ENCODE measurements at regions not wholly inside any gene's neighbourhood (a gene's known extent, or its start where the extent isn't known, plus 50 kb on each side); places are given as distances from the start of the nearest gene placed in this dataset.

DNA sequence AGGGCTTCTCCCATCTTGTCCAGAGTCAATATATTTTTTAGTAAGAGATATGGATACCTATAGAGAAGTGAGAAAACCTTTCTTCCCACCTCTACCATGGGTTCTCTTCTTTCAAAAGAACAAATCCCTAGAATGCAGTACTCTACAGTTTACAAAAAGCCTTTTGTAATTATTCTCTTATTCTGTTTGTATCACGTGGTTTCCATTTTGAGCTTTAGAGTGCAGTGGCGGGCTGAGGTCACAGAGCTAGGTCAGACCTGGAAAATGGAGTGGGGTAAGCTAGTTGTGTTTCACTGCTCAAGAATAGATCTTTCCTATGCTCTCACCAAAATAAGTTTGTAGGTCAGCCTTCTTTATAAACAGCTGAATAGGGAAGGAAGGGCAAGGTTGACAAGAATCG lies 85.3 kb upstream of the MAF start:
- FAIRE-seq (no peak), DNase-seq (ENCODE audit: insufficient read length, low spot score) (no peak)
- no peak for TF ChIP-seq POLR2A (IDR thresholded peaks at IDR 0.05; ENCODE audit: low read depth, low read length)
- TF ChIP-seq POU2F2 (IDR thresholded peaks at IDR 0.05; ENCODE audit: low read depth, low read length), result no peak
- no peak for TF ChIP-seq PAX5 (IDR thresholded peaks at IDR 0.05; ENCODE audit: insufficient read depth, low read length, severe bottlenecking)
- TF ChIP-seq TAF1 (IDR thresholded peaks at IDR 0.05; ENCODE audit: low read depth, low read length), result no peak

- FAIRE-seq (no peak), DNase-seq (ENCODE audit: insufficient read length, low spot score) (no peak)
- no peak for TF ChIP-seq POLR2A (IDR thresholded peaks at IDR 0.05; ENCODE audit: low read depth, low read length)
- TF ChIP-seq SPI1 (IDR thresholded peaks at IDR 0.05; ENCODE audit: low read depth, low read length), result no peak
- TF ChIP-seq POLR2AphosphoS5 (IDR thresholded peaks at IDR 0.05; ENCODE audit: low read depth, low read length), result no peak
- no peak for TF ChIP-seq TAF1 (IDR thresholded peaks at IDR 0.05; ENCODE audit: low read depth, low read length)
- TF ChIP-seq PAX5 (IDR thresholded peaks at IDR 0.05; ENCODE audit: insufficient read depth, low read length, severe bottlenecking), result no peak
- no peak for TF ChIP-seq POU2F2 (IDR thresholded peaks at IDR 0.05; ENCODE audit: low read depth, low read length)
Observed at GRCh38 chr16:79679334-79679733, 78.8 kb upstream of the MAF start.

- FAIRE-seq (no peak), DNase-seq (ENCODE audit: insufficient read length, low spot score) (no peak)
Observed at GRCh38 chr16:79677799-79678530, 77.4 kb upstream of the MAF start.

GRCh38 chr16:79673635-79674034 lies 73.1 kb upstream of the MAF start:
- no peak for FAIRE-seq
- TF ChIP-seq SPI1 (IDR thresholded peaks at IDR 0.05; ENCODE audit: low read depth, low read length) (no peak), POLR2AphosphoS5 (IDR thresholded peaks at IDR 0.05; ENCODE audit: low read depth, low read length) (no peak), POU2F2 (IDR thresholded peaks at IDR 0.05; ENCODE audit: low read depth, low read length) (no peak), POLR2A (IDR thresholded peaks at IDR 0.05; ENCODE audit: low read depth, low read length) (no peak), TAF1 (IDR thresholded peaks at IDR 0.05; ENCODE audit: low read depth, low read length) (no peak), PAX5 (IDR thresholded peaks at IDR 0.05; ENCODE audit: insufficient read depth, low read length, severe bottlenecking) (no peak)
- DNase-seq (ENCODE audit: insufficient read length, low spot score), result no peak

More at GRCh38 chr16:79677799-79678530, 77.4 kb upstream of the MAF start:
- TF ChIP-seq PAX5 (IDR thresholded peaks at IDR 0.05; ENCODE audit: insufficient read depth, low read length, severe bottlenecking) (no peak), TAF1 (IDR thresholded peaks at IDR 0.05; ENCODE audit: low read depth, low read length) (no peak), POLR2AphosphoS5 (IDR thresholded peaks at IDR 0.05; ENCODE audit: low read depth, low read length) (no peak)

- TF ChIP-seq PAX5 (IDR thresholded peaks at IDR 0.05; ENCODE audit: insufficient read depth, low read length, severe bottlenecking) (no peak), TAF1 (IDR thresholded peaks at IDR 0.05; ENCODE audit: low read depth, low read length) (no peak), POU2F2 (IDR thresholded peaks at IDR 0.05; ENCODE audit: low read depth, low read length) (no peak), SPI1 (IDR thresholded peaks at IDR 0.05; ENCODE audit: low read depth, low read length) (no peak), POLR2AphosphoS5 (IDR thresholded peaks at IDR 0.05; ENCODE audit: low read depth, low read length) (no peak), POLR2A (IDR thresholded peaks at IDR 0.05; ENCODE audit: low read depth, low read length) (no peak)
- no peak for FAIRE-seq
- DNase-seq (ENCODE audit: insufficient read length, low spot score), result no peak
Observed at GRCh38 chr16:79672524-79672923, 72.0 kb upstream of the MAF start.

- TF ChIP-seq PAX5 (IDR thresholded peaks at IDR 0.05; ENCODE audit: insufficient read depth, low read length, severe bottlenecking) (no peak), SPI1 (IDR thresholded peaks at IDR 0.05; ENCODE audit: low read depth, low read length) (no peak), POU2F2 (IDR thresholded peaks at IDR 0.05; ENCODE audit: low read depth, low read length) (no peak), TAF1 (IDR thresholded peaks at IDR 0.05; ENCODE audit: low read depth, low read length) (no peak)
- no peak for DNase-seq (ENCODE audit: insufficient read length, low spot score)
- FAIRE-seq, result no peak
Observed at GRCh38 chr16:79668502-79668901, 68.0 kb upstream of the MAF start.

- DNase-seq (ENCODE audit: insufficient read length, low spot score), result no peak
Observed at GRCh38 chr16:79665970-79666369, 65.4 kb upstream of the MAF start.

GRCh38 chr16:79664407-79664806 lies 63.9 kb upstream of the MAF start:
- TF ChIP-seq POLR2A (IDR thresholded peaks at IDR 0.05; ENCODE audit: low read depth, low read length) (no peak), POLR2AphosphoS5 (IDR thresholded peaks at IDR 0.05; ENCODE audit: low read depth, low read length) (no peak), SPI1 (IDR thresholded peaks at IDR 0.05; ENCODE audit: low read depth, low read length) (no peak), PAX5 (IDR thresholded peaks at IDR 0.05; ENCODE audit: insufficient read depth, low read length, severe bottlenecking) (no peak), TAF1 (IDR thresholded peaks at IDR 0.05; ENCODE audit: low read depth, low read length) (no peak), POU2F2 (IDR thresholded peaks at IDR 0.05; ENCODE audit: low read depth, low read length) (no peak)
- FAIRE-seq (no peak), DNase-seq (ENCODE audit: insufficient read length, low spot score) (no peak)

More at GRCh38 chr16:79665970-79666369, 65.4 kb upstream of the MAF start:
- TF ChIP-seq POU2F2 (IDR thresholded peaks at IDR 0.05; ENCODE audit: low read depth, low read length) (no peak), POLR2AphosphoS5 (IDR thresholded peaks at IDR 0.05; ENCODE audit: low read depth, low read length) (no peak), SPI1 (IDR thresholded peaks at IDR 0.05; ENCODE audit: low read depth, low read length) (no peak), PAX5 (IDR thresholded peaks at IDR 0.05; ENCODE audit: insufficient read depth, low read length, severe bottlenecking) (no peak), TAF1 (IDR thresholded peaks at IDR 0.05; ENCODE audit: low read depth, low read length) (no peak), POLR2A (IDR thresholded peaks at IDR 0.05; ENCODE audit: low read depth, low read length) (no peak)
- no peak for FAIRE-seq

- no peak for TF ChIP-seq POLR2AphosphoS5 (IDR thresholded peaks at IDR 0.05; ENCODE audit: low read depth, low read length)
- no peak for TF ChIP-seq POU2F2 (IDR thresholded peaks at IDR 0.05; ENCODE audit: low read depth, low read length)
- no peak for DNase-seq (ENCODE audit: insufficient read length, low spot score)
- no peak for FAIRE-seq
Observed at GRCh38 chr16:79662669-79663313, 62.3 kb upstream of the MAF start.

DNA sequence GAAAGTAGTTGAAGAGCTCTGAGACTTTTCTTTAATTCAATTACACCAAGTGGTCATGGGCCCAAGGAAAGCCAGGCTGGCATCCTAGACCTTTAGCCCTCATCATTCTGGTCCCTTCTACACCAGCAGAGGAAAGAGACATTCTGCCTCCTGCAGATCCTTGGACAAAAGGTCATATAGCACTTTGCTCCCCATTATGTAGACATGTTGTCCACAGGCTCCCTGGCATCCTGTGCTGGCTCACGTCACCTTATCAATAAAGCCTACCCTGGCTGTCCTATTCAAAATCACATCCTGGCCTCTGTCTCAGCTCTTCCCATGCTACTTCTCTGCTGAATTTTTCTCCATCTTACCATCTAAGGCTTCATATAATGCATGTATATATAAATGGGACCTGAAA lies 61.6 kb upstream of the MAF start:
- TF ChIP-seq POU2F2 (IDR thresholded peaks at IDR 0.05; ENCODE audit: low read depth, low read length) (no peak), TAF1 (IDR thresholded peaks at IDR 0.05; ENCODE audit: low read depth, low read length) (no peak), PAX5 (IDR thresholded peaks at IDR 0.05; ENCODE audit: insufficient read depth, low read length, severe bottlenecking) (no peak), POLR2AphosphoS5 (IDR thresholded peaks at IDR 0.05; ENCODE audit: low read depth, low read length) (no peak), POLR2A (IDR thresholded peaks at IDR 0.05; ENCODE audit: low read depth, low read length) (no peak), SPI1 (IDR thresholded peaks at IDR 0.05; ENCODE audit: low read depth, low read length) (no peak)
- FAIRE-seq, result no peak
- no peak for DNase-seq (ENCODE audit: insufficient read length, low spot score)
